Spleen (tissue), 11 donors: ENCODE measurements at regions not wholly inside any gene's neighbourhood (a gene's known extent, or its start where the extent isn't known, plus 50 kb on each side); places are given as distances from the start of the nearest gene placed in this dataset.
A peak's percentile ranks its signal among the peaks of the same experiment; 100 is the strongest.
"Not testable (repeated sequence)": the region's sequence is repeated elsewhere in the genome, so short reads cannot be mapped to it uniquely, and the experiment has no call there.

Source experiments
- DNase-seq: peaks from one replicate; pipeline ENCODE4 v3.0.0-alpha.2; 2020
- H3K27ac ChIP-seq, 8 donors: fragments of 200-600 bp; sonication (generic) in 7 of 8; 1 replicate in 4 of 8; 2 replicates in 4 of 8; pipeline versions ENCODE4 v1.5.0 to v1.8.0; 2016 to 2021; ENCODE audit warnings: inconsistent platforms in 4 of 8, mild to moderate bottlenecking in 4 of 8, moderate library complexity in 1 of 8
- H3K27me3 ChIP-seq, 7 donors: fragments of 200-600 bp; sonication (generic) in 6 of 7; replicated peaks in 1 of 7; 1 replicate in 4 of 7; 2 replicates in 3 of 7; pipeline versions ENCODE4 v1.5.0 to v1.8.0; 2016 to 2021; ENCODE audit warnings: inconsistent platforms in 3 of 7, mild to moderate bottlenecking in 1 of 7
- H3K36me3 ChIP-seq, 6 donors: fragments of 200-600 bp; sonication (generic) in 5 of 6; 1 replicate in 4 of 6; 2 replicates in 2 of 6; pipeline versions ENCODE4 v1.5.0 to v1.8.0; 2016 to 2021; ENCODE audit warnings: inconsistent platforms in 2 of 6
- H3K4me1 ChIP-seq, 6 donors: fragments of 200-600 bp; sonication (generic) in 5 of 6; 1 replicate in 3 of 6; 2 replicates in 3 of 6; pipeline versions ENCODE4 v1.5.0 to v1.8.0; 2016 to 2021; ENCODE audit warnings: inconsistent platforms in 3 of 6
- H3K4me3 ChIP-seq, 8 donors: fragments of 200-600 bp; sonication (generic) in 7 of 8; 1 replicate in 4 of 8; 2 replicates in 4 of 8; pipeline versions ENCODE4 v1.5.0 to v1.8.0; 2016 to 2021; ENCODE audit warnings: inconsistent platforms in 4 of 8, mild to moderate bottlenecking in 4 of 8, moderate library complexity in 2 of 8
- H3K9me3 ChIP-seq, 8 donors: fragments of 200-600 bp; sonication (generic) in 7 of 8; 1 replicate in 4 of 8; 2 replicates in 4 of 8; pipeline versions ENCODE4 v1.5.0 to v1.8.0; 2016 to 2021; ENCODE audit warnings: inconsistent platforms in 4 of 8
- CTCF ChIP-seq, 11 experiments: fragments of 200-600 bp in 7 of 11; fragments of 450-650 bp in 4 of 11; sonication (generic) in 4 of 11; IDR thresholded peaks in 8 of 11; conservative IDR thresholded peaks in 3 of 11; 1 replicate in 7 of 11; 2 replicates in 4 of 11; pipeline versions ENCODE4 v1.4.0 to v1.8.0; 2016 to 2021; ENCODE audit warnings: antibody characterized with exemption in 11 of 11, inconsistent platforms in 4 of 11, mild to moderate bottlenecking in 1 of 11
- POLR2A ChIP-seq, 3 donors: fragments of 450-650 bp; IDR thresholded peaks; one replicate each; pipeline ENCODE4 v1.5.1; 2017; ENCODE audit warnings: antibody characterized with exemption in 3 of 3, mild to moderate bottlenecking in 1 of 3
- POLR2AphosphoS5 ChIP-seq, 3 donors: sonication (generic); formaldehyde crosslinking; IDR thresholded peaks; one replicate each; pipeline ENCODE4 v1.5.1; 2017; ENCODE audit warnings: antibody characterized with exemption in 3 of 3
- WGBS, 5 donors: extraction: QIAGEN DNeasy Blood & Tissue Kit in 3 of 5; methylation state at CpG; one replicate each; pipeline versions ENCODE4 v1.1.5 to v1.1.7; 2013 to 2018; 5-methylcytosine and 5-hydroxymethylcytosine counted together
- intact Hi-C: fragments of 100-400 bp; cut with DNase I; formaldehyde crosslinking; loops from one replicate; pipeline ENCODE4 v1.15.0; 2023; ENCODE audit warnings: low total_unique reads
- donor health status: healthy with polysubstance abuse.
- donor health status: DM: no; HTN: no; CAD: no; lungs with moderate emphysema.
- donor health status: DM: no; HTN: no; CAD: no.
- donor health status: Bipolar disorder and iron deficiency.
- donor health status: healthy.
- donor health status: DM: no; HTN: no; CAD: no.
- donor health status: DM: yes; HTN: yes; CAD: no.

GRCh38 chr6:84576029-84576428 is 188.4 kb downstream of the TBX18 start:
- Histone ChIP-seq H3K4me3 (no peak overlapping the region), H3K27ac (no peak overlapping the region), H3K27me3 (no peaks in the 10 kb centered on the region), H3K9me3 (peaks cover 0 to 15% (median 0%) of the 10 kb centered on the region in 8 donors), H3K36me3 (no peaks in the 10 kb centered on the region), H3K4me1 (no peaks in the 10 kb centered on the region)
- no peak for DNase-seq
- TF ChIP-seq POLR2AphosphoS5 (IDR thresholded peaks at IDR 0.05) (no peak), POLR2A (IDR thresholded peaks at IDR 0.05) (no peak), CTCF (IDR thresholded peaks at IDR 0.05 in 8 of 11, conservative IDR thresholded peaks at IDR 0.05 in 3 of 11) (no peak)
- intact Hi-C loops, result no loop called here

GRCh38 chr6:84575264-84575663 is 189.1 kb downstream of the TBX18 start:
- Histone ChIP-seq H3K27ac (no peak overlapping the region), H3K9me3 (peaks cover 0 to 13% (median 0%) of the 10 kb centered on the region in 8 donors), H3K27me3 (no peaks in the 10 kb centered on the region), H3K4me3 (no peak overlapping the region), H3K36me3 (no peaks in the 10 kb centered on the region), H3K4me1 (no peaks in the 10 kb centered on the region)
- intact Hi-C loops, result no loop called here
- WGBS, 5 donors, result 13 to 35% (median 17%) methylated on average over 1 of the region's 1 CpG
- no peak for DNase-seq
- no peak for TF ChIP-seq POLR2AphosphoS5 (IDR thresholded peaks at IDR 0.05)
- no peak for TF ChIP-seq CTCF (IDR thresholded peaks at IDR 0.05 in 8 of 11, conservative IDR thresholded peaks at IDR 0.05 in 3 of 11)
- no peak for TF ChIP-seq POLR2A (IDR thresholded peaks at IDR 0.05)

GRCh38 chr6:84569882-84570281 is 194.5 kb downstream of the TBX18 start:
- Histone ChIP-seq H3K9me3 (no peaks in the 10 kb centered on the region), H3K4me1 (no peaks in the 10 kb centered on the region), H3K27ac (no peak overlapping the region), H3K27me3 (no peaks in the 10 kb centered on the region), H3K4me3 (no peak overlapping the region), H3K36me3 (no peaks in the 10 kb centered on the region)
- TF ChIP-seq CTCF (IDR thresholded peaks at IDR 0.05 in 8 of 11, conservative IDR thresholded peaks at IDR 0.05 in 3 of 11) (no peak), POLR2AphosphoS5 (IDR thresholded peaks at IDR 0.05) (no peak), POLR2A (IDR thresholded peaks at IDR 0.05) (no peak)
- DNase-seq, result no peak
- intact Hi-C loops, result no loop called here

- peak in 1 of 11 experiments; percentile 16 for TF ChIP-seq CTCF (IDR thresholded peaks at IDR 0.05 in 8 of 11, conservative IDR thresholded peaks at IDR 0.05 in 3 of 11)
- TF ChIP-seq POLR2AphosphoS5 (IDR thresholded peaks at IDR 0.05), result no peak
- no peak for TF ChIP-seq POLR2A (IDR thresholded peaks at IDR 0.05)
- intact Hi-C loops, result no loop called here
- no peaks in the 10 kb centered on the region for H3K27me3 ChIP-seq
- H3K9me3 ChIP-seq, result no peaks in the 10 kb centered on the region
- no peak overlapping the region for H3K4me3 ChIP-seq
- H3K36me3 ChIP-seq, result no peaks in the 10 kb centered on the region
- H3K4me1 ChIP-seq, result no peaks in the 10 kb centered on the region
- no peak overlapping the region for H3K27ac ChIP-seq
- no peak for DNase-seq
Measured at GRCh38 chr6:84568971-84569370, 195.4 kb downstream of the TBX18 start.

- H3K36me3 ChIP-seq, H3K4me3 ChIP-seq, H3K9me3 ChIP-seq, H3K27me3 ChIP-seq, DNase-seq, H3K27ac ChIP-seq, H3K4me1 ChIP-seq, intact Hi-C loops: not testable (repeated sequence)
- 90 to 96% (median 94%) methylated on average over 6 of the region's 6 CpGs for WGBS, 5 donors
Measured at GRCh38 chr6:84565718-84566117, 198.7 kb downstream of the TBX18 start.
